PC-3 (cell line): ENCODE measurements at regions not wholly inside any gene's neighbourhood (a gene's known extent, or its start where the extent isn't known, plus 50 kb on each side); places are given as distances from the start of the nearest gene placed in this dataset.

ENCODE experiments used
- ATAC-seq: fragments of 200-7000 bp; cut with Tn5 transposase; 2 replicates; pipeline ENCODE4 v1.9.1; 2020; ENCODE audit warnings: mild to moderate bottlenecking, moderate library complexity
- BruUV-seq: library from RNA; stranded (reverse); fragments of 400-500 nt; replicated peaks from 2 replicates; lab custom pipeline; 2021; lab: Mats Ljungman, UMichigan
- CTCF ChIA-PET: fragments of 300-600 bp; sonication (Branson Sonifier 250); formaldehyde crosslinking; loops from one replicate; lab custom pipeline; 2022; ENCODE audit warnings: antibody characterized with exemption; lab: Charles Lee
- POLR2A ChIA-PET: fragments of 300-600 bp; sonication (Branson Sonifier 250); formaldehyde crosslinking; loops from one replicate; lab custom pipeline; 2022; ENCODE audit warnings: antibody characterized with exemption; ENCODE audit not compliant: unreplicated experiment; lab: Charles Lee
- DNase-seq: peaks from one replicate; pipeline ENCODE4 v3.0.0-alpha.2; 2015
- H2AFZ ChIP-seq: fragments of 300-600 bp; sonication (generic); 2 replicates; pipeline ENCODE4 v1.6.0; 2016; ENCODE audit warnings: antibody characterized with exemption, low read length
- H3F3A ChIP-seq: fragments of 300-600 bp; sonication (generic); one replicate; pipeline ENCODE4 v1.6.0; 2017; ENCODE audit warnings: antibody characterized with exemption, low read length, control low read depth, mild to moderate bottlenecking; ENCODE audit not compliant: unreplicated experiment
- H3K27ac ChIP-seq: fragments of 300-600 bp; sonication (generic); 2 replicates; pipeline ENCODE4 v1.5.1; 2016; ENCODE audit warnings: mild to moderate bottlenecking, low read length
- H3K27me3 ChIP-seq: fragments of 300-600 bp; sonication (generic); 2 replicates; pipeline ENCODE4 v1.6.1; 2016; ENCODE audit warnings: low read length, mixed read lengths
- H3K36me3 ChIP-seq: fragments of 300-600 bp; sonication (generic); 2 replicates; pipeline ENCODE4 v1.6.1; 2016; ENCODE audit warnings: low read depth, mixed run types, low read length, mixed read lengths
- H3K4me1 ChIP-seq: fragments of 300-600 bp; sonication (generic); 2 replicates; pipeline ENCODE4 v1.5.1; 2016; ENCODE audit warnings: low read length; ENCODE audit not compliant: insufficient read depth
- H3K4me2 ChIP-seq: fragments of 300-600 bp; sonication (generic); 2 replicates; pipeline ENCODE4 v1.6.0; 2016; ENCODE audit warnings: low read length
- H3K4me3 ChIP-seq: fragments of 300-600 bp; sonication (generic); 2 replicates; pipeline ENCODE4 v1.5.1; 2016; ENCODE audit warnings: mild to moderate bottlenecking, low read length, mixed read lengths
- H3K79me2 ChIP-seq: fragments of 300-600 bp; sonication (generic); 2 replicates; pipeline ENCODE4 v1.6.1; 2017; ENCODE audit warnings: low read length, mixed read lengths
- H3K9ac ChIP-seq: fragments of 300-600 bp; sonication (generic); 2 replicates; pipeline ENCODE4 v1.6.0; 2016; ENCODE audit warnings: mild to moderate bottlenecking, low read length
- H3K9me2 ChIP-seq: fragments of 300-600 bp; sonication (generic); replicated peaks from 2 replicates; pipeline ENCODE4 v1.6.1; 2016; ENCODE audit warnings: mixed run types, low read length, mixed read lengths
- H3K9me3 ChIP-seq: fragments of 300-600 bp; sonication (generic); 2 replicates; pipeline ENCODE4 v1.6.1; 2016; ENCODE audit warnings: low read length, mixed read lengths
- H4K20me1 ChIP-seq: fragments of 300-600 bp; sonication (generic); 2 replicates; pipeline ENCODE4 v1.6.1; 2016; ENCODE audit warnings: low read length, mixed read lengths
- CTCF ChIP-seq: fragments of 300-600 bp; sonication (generic); conservative IDR thresholded peaks from 2 replicates; pipeline ENCODE4 v1.5.1; 2017; ENCODE audit warnings: antibody characterized with exemption, low read depth, mild to moderate bottlenecking, low read length
- EZH2 ChIP-seq: fragments of 300-600 bp; sonication (generic); IDR thresholded peaks from one replicate; pipeline ENCODE4 v1.6.1; 2017; ENCODE audit warnings: antibody characterized with exemption, mild to moderate bottlenecking, low read length; ENCODE audit not compliant: unreplicated experiment
- EZH2phosphoT487 ChIP-seq: fragments of 300-600 bp; sonication (generic); IDR thresholded peaks from 2 replicates; pipeline ENCODE4 v1.6.1; 2018; ENCODE audit warnings: mild to moderate bottlenecking, antibody characterized with exemption, low read length, borderline replicate concordance
- intact Hi-C: fragments of 100-400 bp; cut with micrococcal nuclease; formaldehyde crosslinking; loops from 2 replicates; pipeline ENCODE4 v1.9.0; 2023

GRCh38 chr9:36781533-36781932 lies 208.8 kb downstream of the MELK start:
- H2AFZ ChIP-seq = no peak overlapping the region
- CTCF ChIA-PET = no interaction called here

More at GRCh38 chr9:36781533-36781932, 208.8 kb downstream of the MELK start:
- Histone ChIP-seq H3K4me2 (peak overlapping the region; percentile 64), H3K9ac (no peak overlapping the region), H3K79me2 (no peaks in the 10 kb centered on the region), H3K9me3 (no peaks in the 10 kb centered on the region), H3K27me3 (peaks cover 41% of the 10 kb centered on the region), H3F3A (no peaks in the 10 kb centered on the region), H3K36me3 (no peaks in the 10 kb centered on the region), H3K27ac (no peak overlapping the region), H3K4me1 (peaks cover 15% of the 10 kb centered on the region), H4K20me1 (no peaks in the 10 kb centered on the region), H3K4me3 (no peak overlapping the region), H3K9me2 (no peaks in the 10 kb centered on the region)
- no TSS peak for BruUV-seq
- TF ChIP-seq EZH2 = no peak
- TF ChIP-seq CTCF = no peak
- TF ChIP-seq EZH2phosphoT487 = no peak
- peak; percentile 81 for ATAC-seq
- POLR2A ChIA-PET = no interaction called here
- peak; percentile 70 for DNase-seq
- intact Hi-C loops = no loop called here
